ENCODE measurements at regions not wholly inside any gene's neighbourhood (a gene's known extent, or its start where the extent isn't known, plus 50 kb on each side); places are given as distances from the start of the nearest gene placed in this dataset.
"Not testable (repeated sequence)": the region's sequence is repeated elsewhere in the genome, so short reads cannot be mapped to it uniquely, and the experiment has no call there.

- DNase-seq = not testable (repeated sequence)
These were observed 199.4 kb downstream of the BCR start for GRCh38 chr22:23379540-23380229.

- DNase-seq = no peak
These were observed 197.5 kb downstream of the BCR start for GRCh38 chr22:23377767-23378166.

GRCh38 chr22:23376256-23376655, 195.9 kb downstream of the BCR start:
- DNase-seq = no peak

- DNase-seq = no peak
These were observed 194.9 kb downstream of the BCR start for GRCh38 chr22:23375031-23375827.

GRCh38 chr22:23373601-23374000, 193.3 kb downstream of the BCR start:
- no peak for DNase-seq

GRCh38 chr22:23370251-23370650, 189.9 kb downstream of the BCR start:
- DNase-seq = no peak

GRCh38 chr22:23369054-23369685, 188.9 kb downstream of the BCR start:
- DNase-seq = no peak
